HCT116 (cell line): ENCODE measurements at regions not wholly inside any gene's neighbourhood (a gene's known extent, or its start where the extent isn't known, plus 50 kb on each side); places are given as distances from the start of the nearest gene placed in this dataset.

Experiments used
- ATAC-seq: fragments of 200-7000 bp; cut with Tn5 transposase; 2 replicates; pipeline ENCODE4 v1.9.1; 2020; ENCODE audit warnings: mild to moderate bottlenecking, moderate library complexity
- BruUV-seq: library from RNA; stranded (reverse); fragments of 400-500 nt; replicated peaks from 2 replicates; lab custom pipeline; 2021; lab: Mats Ljungman, UMichigan
- CTCF ChIA-PET: fragments of 300-600 bp; sonication (Branson Sonifier 250); formaldehyde crosslinking; loops from one replicate; lab custom pipeline; 2021; ENCODE audit warnings: antibody characterized with exemption; lab: Charles Lee
- POLR2A ChIA-PET: fragments of 300-600, 350-600 bp; sonication (Branson Sonifier 250); formaldehyde crosslinking; loops from one replicate; lab custom pipeline; 2021; ENCODE audit warnings: antibody characterized with exemption; lab: Charles Lee
- RAD21 ChIA-PET, 2 experiments: fragments of 300-600 bp; sonication (Branson Sonifier 250); formaldehyde crosslinking; loops; one replicate each; lab custom pipeline; 2023; ENCODE audit warnings: low total read pairs in 2 of 2; ENCODE audit not compliant: uncharacterized antibody in 2 of 2, unreplicated experiment in 2 of 2, low non-redundant PET in 1 of 2; lab: Charles Lee
- DNase-seq: peaks from one replicate; pipeline ENCODE4 v3.0.0-alpha.2; 2010; ENCODE audit warnings: low read depth, low spot score
- H2AFZ ChIP-seq: fragments of 200-600 bp; shearing (Covaris generic), sonication (generic); 2 replicates; pipeline ENCODE4 v1.6.1; 2017; ENCODE audit warnings: low read depth, mixed run types, mixed read lengths, antibody characterized with exemption, low read length; ENCODE audit not compliant: poor library complexity, severe bottlenecking
- H3K27ac ChIP-seq: 2 replicates; pipeline ENCODE4 v1.5.1; 2012; ENCODE audit warnings: low read depth, low read length
- H3K27me3 ChIP-seq: fragments of 200-600 bp; sonication (generic); 2 replicates; pipeline ENCODE4 v1.6.1; 2016; ENCODE audit warnings: mixed run types, low read length, mixed read lengths; ENCODE audit not compliant: insufficient read depth
- H3K36me3 ChIP-seq, 2 experiments: fragments of 200-500 bp in 1 of 2; fragments of 200-600 bp in 1 of 2; sonication (Bioruptor generic) in 1 of 2; sonication (generic) in 1 of 2; 2 replicates each; pipeline versions ENCODE4 v1.5.1 to v1.6.1; 2014 to 2016; ENCODE audit warnings: low read length in 2 of 2, inconsistent platforms in 1 of 2, mixed read lengths in 1 of 2, mixed run types in 1 of 2; ENCODE audit not compliant: insufficient read depth in 2 of 2, control insufficient read depth in 1 of 2
- H3K4me1 ChIP-seq, 2 experiments: fragments of 200-600 bp in 1 of 2; sonication (generic) in 1 of 2; 2 replicates each; pipeline versions ENCODE4 v1.5.1 to v1.6.1; 2012 to 2017; ENCODE audit warnings: low read length in 2 of 2, inconsistent platforms in 1 of 2, mild to moderate bottlenecking in 1 of 2, mixed read lengths in 1 of 2, mixed run types in 1 of 2, moderate library complexity in 1 of 2; ENCODE audit not compliant: insufficient read depth in 2 of 2, control insufficient read depth in 1 of 2
- H3K4me2 ChIP-seq: fragments of 200-600 bp; sonication (generic); 2 replicates; pipeline ENCODE4 v1.6.1; 2017; ENCODE audit warnings: mixed run types, low read length, mixed read lengths
- H3K4me3 ChIP-seq, 2 experiments: fragments of 200-600 bp in 1 of 2; sonication (generic) in 1 of 2; replicated peaks in 1 of 2; 2 replicates each; pipeline ENCODE4 v1.5.1; 2011 to 2016; ENCODE audit warnings: low read length in 2 of 2, control low read depth in 1 of 2, low read depth in 1 of 2, mild to moderate bottlenecking in 1 of 2, mixed read lengths in 1 of 2, mixed run types in 1 of 2
- H3K79me2 ChIP-seq: fragments of 200-600 bp; sonication (generic); 2 replicates; pipeline ENCODE4 v1.6.1; 2017; ENCODE audit warnings: mild to moderate bottlenecking, mixed run types, low read length, moderate library complexity, mixed read lengths; ENCODE audit not compliant: insufficient read depth
- H3K9ac ChIP-seq: fragments of 200-600 bp; sonication (generic); 2 replicates; pipeline ENCODE4 v1.6.1; 2016; ENCODE audit warnings: low read length, mixed read lengths
- H3K9me2 ChIP-seq: fragments of 200-600 bp; sonication (generic), shearing (Covaris generic); 2 replicates; pipeline ENCODE4 v1.6.1; 2017; ENCODE audit warnings: mixed run types, mild to moderate bottlenecking, moderate library complexity; ENCODE audit not compliant: insufficient read depth
- H3K9me3 ChIP-seq, 2 experiments: fragments of 200-500 bp in 1 of 2; fragments of 200-600 bp in 1 of 2; sonication (Bioruptor generic) in 1 of 2; sonication (generic) in 1 of 2; 2 replicates each; pipeline ENCODE4 v1.6.1; 2014 to 2017; ENCODE audit warnings: low read length in 2 of 2, mixed read lengths in 2 of 2, inconsistent platforms in 1 of 2, low read depth in 1 of 2, mild to moderate bottlenecking in 1 of 2, mixed run types in 1 of 2, moderate library complexity in 1 of 2; ENCODE audit not compliant: control insufficient read depth in 1 of 2, insufficient read depth in 1 of 2
- H4K20me1 ChIP-seq: fragments of 200-600 bp; sonication (generic), shearing (Covaris generic); 2 replicates; pipeline ENCODE4 v1.6.1; 2017; ENCODE audit warnings: mixed run types, mild to moderate bottlenecking, moderate library complexity; ENCODE audit not compliant: insufficient read depth
- CBX3 ChIP-seq: IDR thresholded peaks from 2 replicates; pipeline ENCODE4 v1.6.1; 2012; ENCODE audit warnings: low read depth
- CEBPB ChIP-seq: IDR thresholded peaks from 2 replicates; pipeline ENCODE4 v1.6.1; 2012; ENCODE audit warnings: low read depth
- EGR1 ChIP-seq: IDR thresholded peaks from 2 replicates; pipeline ENCODE4 v1.6.1; 2012; ENCODE audit warnings: low read depth
- ELF1 ChIP-seq: IDR thresholded peaks from 2 replicates; pipeline ENCODE4 v1.6.1; 2012; ENCODE audit warnings: low read depth, borderline replicate concordance
- EZH2 ChIP-seq: fragments of 200-600 bp; sonication (generic); IDR thresholded peaks from 2 replicates; pipeline ENCODE4 v1.6.1; 2017; ENCODE audit warnings: antibody characterized with exemption, mixed run types
- EZH2phosphoT487 ChIP-seq: fragments of 200-600 bp; IDR thresholded peaks from 2 replicates; pipeline ENCODE4 v1.6.1; 2018; ENCODE audit warnings: antibody characterized with exemption, borderline replicate concordance
- FOSL1 ChIP-seq: IDR thresholded peaks from 2 replicates; pipeline ENCODE4 v1.6.1; 2012; ENCODE audit warnings: low read depth
- JUND ChIP-seq: IDR thresholded peaks from 2 replicates; pipeline ENCODE4 v1.6.1; 2012
- POLR2A ChIP-seq: IDR thresholded peaks from 2 replicates; pipeline ENCODE4 v1.7.0; 2011; ENCODE audit warnings: borderline replicate concordance; ENCODE audit not compliant: insufficient read depth, insufficient read length; ENCODE audit errors: extremely low read depth
- POLR2AphosphoS5 ChIP-seq: IDR thresholded peaks from 2 replicates; pipeline ENCODE4 v1.6.1; 2011; ENCODE audit warnings: mild to moderate bottlenecking, low read depth, low read length, moderate library complexity
- REST ChIP-seq: IDR thresholded peaks from 2 replicates; pipeline ENCODE4 v1.6.1; 2012; ENCODE audit warnings: low read depth
- SIN3A ChIP-seq: IDR thresholded peaks from 2 replicates; pipeline ENCODE4 v1.6.1; 2012; ENCODE audit warnings: low read depth
- SRF ChIP-seq: IDR thresholded peaks from 2 replicates; pipeline ENCODE4 v1.6.1; 2012; ENCODE audit warnings: low read depth
- TCF7L2 ChIP-seq: IDR thresholded peaks from 2 replicates; pipeline ENCODE4 v1.7.0; 2011; ENCODE audit warnings: borderline replicate concordance, inconsistent platforms; ENCODE audit not compliant: insufficient read depth, insufficient read length; ENCODE audit errors: extremely low read depth
- YY1 ChIP-seq: IDR thresholded peaks from 2 replicates; pipeline ENCODE4 v1.6.1; 2011; ENCODE audit warnings: low read length, low read depth, moderate library complexity, mild to moderate bottlenecking; ENCODE audit not compliant: insufficient replicate concordance; ENCODE audit errors: extremely low read depth
- intact Hi-C: fragments of 100-400 bp; cut with micrococcal nuclease; formaldehyde crosslinking; loops from 2 replicates; pipeline ENCODE4 v1.10.0; 2022
- TF ChIP-seq, protein P1 (sequence below): IDR thresholded peaks from 2 replicates; pipeline ENCODE4 v1.6.1; 2011; ENCODE audit warnings: mild to moderate bottlenecking, low read length, moderate library complexity; ENCODE audit not compliant: insufficient replicate concordance; ENCODE audit errors: extremely low read depth

- Histone ChIP-seq H3K79me2 (no peaks in the 10 kb centered on the region), H3K27me3 (no peaks in the 10 kb centered on the region), H3K4me3 (no peak overlapping the region), H3K9me3 (no peaks in the 10 kb centered on the region), H3K4me1 (no peaks in the 10 kb centered on the region), H4K20me1 (no peaks in the 10 kb centered on the region), H3K27ac (no peak overlapping the region), H3K36me3 (no peaks in the 10 kb centered on the region), H3K9ac (no peak overlapping the region), H3K4me2 (no peak overlapping the region), H3K9me2 (no peaks in the 10 kb centered on the region), H2AFZ (no peak overlapping the region)
- CTCF ChIA-PET = no interaction called here
- RAD21 ChIA-PET = no interaction called here
- BruUV-seq = no TSS peak
- intact Hi-C loops = no loop called here
- DNase-seq (no peak), ATAC-seq (no peak)
- POLR2A ChIA-PET = no interaction called here
- TF ChIP-seq SIN3A (no peak), JUND (no peak), EZH2 (no peak), FOSL1 (no peak), SRF (no peak), EZH2phosphoT487 (no peak), TCF7L2 (no peak), YY1 (no peak), EGR1 (no peak), CEBPB (no peak), ELF1 (no peak), REST (no peak), POLR2AphosphoS5 (no peak), CBX3 (no peak), POLR2A (no peak)
- TF ChIP-seq, protein P1, sequence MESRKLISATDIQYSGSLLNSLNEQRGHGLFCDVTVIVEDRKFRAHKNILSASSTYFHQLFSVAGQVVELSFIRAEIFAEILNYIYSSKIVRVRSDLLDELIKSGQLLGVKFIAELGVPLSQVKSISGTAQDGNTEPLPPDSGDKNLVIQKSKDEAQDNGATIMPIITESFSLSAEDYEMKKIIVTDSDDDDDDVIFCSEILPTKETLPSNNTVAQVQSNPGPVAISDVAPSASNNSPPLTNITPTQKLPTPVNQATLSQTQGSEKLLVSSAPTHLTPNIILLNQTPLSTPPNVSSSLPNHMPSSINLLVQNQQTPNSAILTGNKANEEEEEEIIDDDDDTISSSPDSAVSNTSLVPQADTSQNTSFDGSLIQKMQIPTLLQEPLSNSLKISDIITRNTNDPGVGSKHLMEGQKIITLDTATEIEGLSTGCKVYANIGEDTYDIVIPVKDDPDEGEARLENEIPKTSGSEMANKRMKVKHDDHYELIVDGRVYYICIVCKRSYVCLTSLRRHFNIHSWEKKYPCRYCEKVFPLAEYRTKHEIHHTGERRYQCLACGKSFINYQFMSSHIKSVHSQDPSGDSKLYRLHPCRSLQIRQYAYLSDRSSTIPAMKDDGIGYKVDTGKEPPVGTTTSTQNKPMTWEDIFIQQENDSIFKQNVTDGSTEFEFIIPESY = no peak
Measured at GRCh38 chr1:113278371-113278770, 111.9 kb upstream of the MAGI3 start.
